ENCODE measurements at regions not wholly inside any gene's neighbourhood (a gene's known extent, or its start where the extent isn't known, plus 50 kb on each side); places are given as distances from the start of the nearest gene placed in this dataset.

DNA sequence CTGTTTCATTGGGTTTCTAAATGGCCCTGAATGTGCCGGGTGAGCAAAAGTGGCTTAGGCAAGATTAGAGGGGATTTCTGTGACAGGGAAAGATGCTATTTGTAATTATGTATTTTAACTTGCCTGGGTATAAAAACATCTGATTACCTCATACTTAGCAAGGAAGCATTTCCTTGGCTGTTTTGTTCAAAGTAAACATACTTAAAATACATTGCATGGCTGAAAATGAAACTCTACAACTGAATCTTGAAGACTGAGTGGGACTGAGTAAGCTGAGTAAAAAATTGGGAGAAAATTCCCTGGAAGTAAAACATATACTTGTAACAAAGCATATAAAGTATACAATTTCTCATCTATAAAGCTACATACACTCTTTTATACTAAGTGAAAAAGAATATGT lies 197.5 kb downstream of the IRX1 start:
- no peaks in the 10 kb centered on the region for H3K27me3 Mint-ChIP-seq (ENCODE audit: low read depth, unreplicated experiment)
- Histone ChIP-seq H3K36me3 (ENCODE audit: insufficient read depth, low read length) (no peaks in the 10 kb centered on the region), H3K9me3 (ENCODE audit: insufficient read depth, low read depth, low read length) (peaks cover 3% of the 10 kb centered on the region), H3K79me2 (ENCODE audit: insufficient read depth, low read length) (no peaks in the 10 kb centered on the region), H2AFZ (ENCODE audit: low read depth, low read length) (no peak overlapping the region), H4K20me1 (ENCODE audit: insufficient read depth, low read length) (no peaks in the 10 kb centered on the region), H3K27me3 (ENCODE audit: insufficient read depth, low read length) (no peaks in the 10 kb centered on the region), H3K27ac (ENCODE audit: low read depth, low read length) (no peak overlapping the region), H3K4me2 (ENCODE audit: low read length) (no peak overlapping the region), H3K4me3 (ENCODE audit: insufficient read depth, low read depth, low read length) (no peak overlapping the region), H3K4me1 (ENCODE audit: insufficient read depth, low read length) (no peaks in the 10 kb centered on the region), H3K9ac (ENCODE audit: low read length) (no peak overlapping the region)
- FAIRE-seq, result no peak
- H3K9me3 Mint-ChIP-seq (ENCODE audit: unreplicated experiment), result peaks cover 2% of the 10 kb centered on the region
- no peaks in the 10 kb centered on the region for H3K4me1 Mint-ChIP-seq (ENCODE audit: low read depth, unreplicated experiment)
- no peak for DNase-seq (ENCODE audit: low read depth)
- TF ChIP-seq EZH2 (IDR thresholded peaks at IDR 0.05; ENCODE audit: insufficient read depth, low read length), result no peak
- TF ChIP-seq, protein P1, sequence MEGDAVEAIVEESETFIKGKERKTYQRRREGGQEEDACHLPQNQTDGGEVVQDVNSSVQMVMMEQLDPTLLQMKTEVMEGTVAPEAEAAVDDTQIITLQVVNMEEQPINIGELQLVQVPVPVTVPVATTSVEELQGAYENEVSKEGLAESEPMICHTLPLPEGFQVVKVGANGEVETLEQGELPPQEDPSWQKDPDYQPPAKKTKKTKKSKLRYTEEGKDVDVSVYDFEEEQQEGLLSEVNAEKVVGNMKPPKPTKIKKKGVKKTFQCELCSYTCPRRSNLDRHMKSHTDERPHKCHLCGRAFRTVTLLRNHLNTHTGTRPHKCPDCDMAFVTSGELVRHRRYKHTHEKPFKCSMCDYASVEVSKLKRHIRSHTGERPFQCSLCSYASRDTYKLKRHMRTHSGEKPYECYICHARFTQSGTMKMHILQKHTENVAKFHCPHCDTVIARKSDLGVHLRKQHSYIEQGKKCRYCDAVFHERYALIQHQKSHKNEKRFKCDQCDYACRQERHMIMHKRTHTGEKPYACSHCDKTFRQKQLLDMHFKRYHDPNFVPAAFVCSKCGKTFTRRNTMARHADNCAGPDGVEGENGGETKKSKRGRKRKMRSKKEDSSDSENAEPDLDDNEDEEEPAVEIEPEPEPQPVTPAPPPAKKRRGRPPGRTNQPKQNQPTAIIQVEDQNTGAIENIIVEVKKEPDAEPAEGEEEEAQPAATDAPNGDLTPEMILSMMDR (IDR thresholded peaks at IDR 0.05; ENCODE audit: insufficient read depth, low read depth, low read length), result no peak
- no peaks in the 10 kb centered on the region for H3K36me3 Mint-ChIP-seq (ENCODE audit: low read depth, unreplicated experiment)
- no peak overlapping the region for H3K27ac Mint-ChIP-seq (ENCODE audit: unreplicated experiment)
- H3K4me3 Mint-ChIP-seq (ENCODE audit: unreplicated experiment), result no peak overlapping the region

- Mint-ChIP-seq H3K27me3 (ENCODE audit: low read depth, unreplicated experiment) (no peaks in the 10 kb centered on the region), H3K9me3 (ENCODE audit: unreplicated experiment) (peaks cover 2% of the 10 kb centered on the region), H3K4me1 (ENCODE audit: low read depth, unreplicated experiment) (no peaks in the 10 kb centered on the region), H3K27ac (ENCODE audit: unreplicated experiment) (no peak overlapping the region), H3K4me3 (ENCODE audit: unreplicated experiment) (no peak overlapping the region), H3K36me3 (ENCODE audit: low read depth, unreplicated experiment) (no peaks in the 10 kb centered on the region)
- Histone ChIP-seq H3K4me3 (ENCODE audit: insufficient read depth, low read depth, low read length) (no peak overlapping the region), H3K36me3 (ENCODE audit: insufficient read depth, low read length) (no peaks in the 10 kb centered on the region), H3K9ac (ENCODE audit: low read length) (no peak overlapping the region), H3K27ac (ENCODE audit: low read depth, low read length) (no peak overlapping the region), H3K27me3 (ENCODE audit: insufficient read depth, low read length) (no peaks in the 10 kb centered on the region), H3K4me2 (ENCODE audit: low read length) (no peak overlapping the region), H3K4me1 (ENCODE audit: insufficient read depth, low read length) (no peaks in the 10 kb centered on the region), H2AFZ (ENCODE audit: low read depth, low read length) (no peak overlapping the region), H3K79me2 (ENCODE audit: insufficient read depth, low read length) (no peaks in the 10 kb centered on the region), H4K20me1 (ENCODE audit: insufficient read depth, low read length) (no peaks in the 10 kb centered on the region), H3K9me3 (ENCODE audit: insufficient read depth, low read depth, low read length) (peaks cover 3% of the 10 kb centered on the region)
- DNase-seq (ENCODE audit: low read depth), result no peak
- no peak for TF ChIP-seq EZH2 (IDR thresholded peaks at IDR 0.05; ENCODE audit: insufficient read depth, low read length)
- TF ChIP-seq, protein P1 (IDR thresholded peaks at IDR 0.05; ENCODE audit: insufficient read depth, low read depth, low read length), result no peak
- FAIRE-seq, result no peak
Observed at GRCh38 chr5:3794611-3795010, 199.0 kb downstream of the IRX1 start.

GRCh38 chr5:3796736-3797135 lies 201.1 kb downstream of the IRX1 start:
- Mint-ChIP-seq H3K4me1 (ENCODE audit: low read depth, unreplicated experiment) (no peaks in the 10 kb centered on the region), H3K9me3 (ENCODE audit: unreplicated experiment) (peaks cover 4% of the 10 kb centered on the region), H3K4me3 (ENCODE audit: unreplicated experiment) (no peak overlapping the region), H3K36me3 (ENCODE audit: low read depth, unreplicated experiment) (no peaks in the 10 kb centered on the region), H3K27me3 (ENCODE audit: low read depth, unreplicated experiment) (no peaks in the 10 kb centered on the region), H3K27ac (ENCODE audit: unreplicated experiment) (no peak overlapping the region)
- FAIRE-seq (no peak), DNase-seq (ENCODE audit: low read depth) (no peak)
- Histone ChIP-seq H3K4me1 (ENCODE audit: insufficient read depth, low read length) (no peaks in the 10 kb centered on the region), H3K9ac (ENCODE audit: low read length) (no peak overlapping the region), H3K27ac (ENCODE audit: low read depth, low read length) (no peak overlapping the region), H4K20me1 (ENCODE audit: insufficient read depth, low read length) (no peaks in the 10 kb centered on the region), H3K36me3 (ENCODE audit: insufficient read depth, low read length) (no peaks in the 10 kb centered on the region), H3K79me2 (ENCODE audit: insufficient read depth, low read length) (no peaks in the 10 kb centered on the region), H3K4me3 (ENCODE audit: insufficient read depth, low read depth, low read length) (no peak overlapping the region), H3K4me2 (ENCODE audit: low read length) (no peak overlapping the region), H3K9me3 (ENCODE audit: insufficient read depth, low read depth, low read length) (no peaks in the 10 kb centered on the region), H2AFZ (ENCODE audit: low read depth, low read length) (no peak overlapping the region), H3K27me3 (ENCODE audit: insufficient read depth, low read length) (no peaks in the 10 kb centered on the region)
- TF ChIP-seq, protein P1 (IDR thresholded peaks at IDR 0.05; ENCODE audit: insufficient read depth, low read depth, low read length), result no peak
- TF ChIP-seq EZH2 (IDR thresholded peaks at IDR 0.05; ENCODE audit: insufficient read depth, low read length), result no peak
